HEK293T (cell line): ENCODE measurements at regions not wholly inside any gene's neighbourhood (a gene's known extent, or its start where the extent isn't known, plus 50 kb on each side); places are given as distances from the start of the nearest gene placed in this dataset.

Experiments used
- CTCF ChIA-PET: fragments of 350-600 bp; formaldehyde crosslinking; extraction: SDS; loops from one replicate; lab custom pipeline; 2021; ENCODE audit warnings: antibody characterized with exemption, inconsistent platforms; lab: Yijun Ruan, JAX
- POLR2A ChIA-PET: fragments of 350-600 bp; formaldehyde crosslinking; extraction: SDS; loops from one replicate; lab custom pipeline; 2020; ENCODE audit warnings: antibody characterized with exemption, inconsistent platforms; lab: Yijun Ruan, JAX
- DNase-seq: peaks from one replicate; pipeline ENCODE4 v3.0.0; 2012; ENCODE audit warnings: mixed read lengths; ENCODE audit errors: extremely low spot score
- ARNT ChIP-seq: fragments of 450-650 bp; IDR thresholded peaks from 2 replicates; pipeline ENCODE4 v1.6.1; 2017; ENCODE audit warnings: mild to moderate bottlenecking
- BHLHE40 ChIP-seq: fragments of 450-650 bp; IDR thresholded peaks from 2 replicates; pipeline ENCODE4 v1.6.1; 2016; ENCODE audit warnings: mild to moderate bottlenecking, moderate library complexity, borderline replicate concordance
- CTBP1 ChIP-seq: fragments of 450-650 bp; IDR thresholded peaks from 2 replicates; pipeline ENCODE4 v1.6.1; 2016; ENCODE audit warnings: borderline replicate concordance
- ELF4 ChIP-seq: fragments of 450-650 bp; IDR thresholded peaks from 2 replicates; pipeline ENCODE4 v1.6.1; 2017; ENCODE audit warnings: antibody characterized with exemption
- FOXA1 ChIP-seq: fragments of 450-650 bp; IDR thresholded peaks from 2 replicates; pipeline ENCODE4 v1.6.1; 2016; ENCODE audit warnings: mild to moderate bottlenecking
- FOXK2 ChIP-seq: fragments of 450-650 bp; IDR thresholded peaks from 2 replicates; pipeline ENCODE4 v1.6.1; 2016; ENCODE audit warnings: mild to moderate bottlenecking
- FOXM1 ChIP-seq: fragments of 450-650 bp; IDR thresholded peaks from 2 replicates; pipeline ENCODE4 v1.6.1; 2017; ENCODE audit warnings: mild to moderate bottlenecking, borderline replicate concordance
- HDGF ChIP-seq: fragments of 450-650 bp; IDR thresholded peaks from 2 replicates; pipeline ENCODE4 v1.6.1; 2017; ENCODE audit warnings: antibody characterized with exemption, borderline replicate concordance
- L3MBTL2 ChIP-seq: fragments of 450-650 bp; conservative IDR thresholded peaks from 2 replicates; pipeline ENCODE4 v1.6.1; 2016; ENCODE audit warnings: mild to moderate bottlenecking
- LEF1 ChIP-seq: fragments of 450-650 bp; IDR thresholded peaks from 2 replicates; pipeline ENCODE4 v1.6.1; 2017; ENCODE audit warnings: mild to moderate bottlenecking, borderline replicate concordance
- NFRKB ChIP-seq: fragments of 450-650 bp; IDR thresholded peaks from 2 replicates; pipeline ENCODE4 v1.6.1; 2016; ENCODE audit warnings: mild to moderate bottlenecking, moderate library complexity
- PKNOX1 ChIP-seq: fragments of 450-650 bp; IDR thresholded peaks from 2 replicates; pipeline ENCODE4 v1.6.1; 2016
- SP1 ChIP-seq: fragments of 450-650 bp; IDR thresholded peaks from 2 replicates; pipeline ENCODE4 v1.6.1; 2017
- SUZ12 ChIP-seq: fragments of 450-650 bp; IDR thresholded peaks from 2 replicates; pipeline ENCODE4 v1.6.1; 2016; ENCODE audit warnings: mild to moderate bottlenecking
- TARDBP ChIP-seq: fragments of 450-650 bp; IDR thresholded peaks from 2 replicates; pipeline ENCODE4 v1.6.1; 2016
- ZNF384 ChIP-seq: fragments of 450-650 bp; IDR thresholded peaks from 2 replicates; pipeline ENCODE4 v1.6.1; 2016

GRCh38 chr5:174843263-174844250 lies 119.2 kb downstream of the MSX2 start:
- POLR2A ChIA-PET: no interaction called here

GRCh38 chr5:174840435-174840834 lies 116.1 kb downstream of the MSX2 start:
- ChIA-PET POLR2A (no interaction called here), CTCF (no interaction called here)
- no peak for TF ChIP-seq TARDBP
- no peak for TF ChIP-seq SP1
- no peak for TF ChIP-seq PKNOX1
- no peak for TF ChIP-seq ARNT
- TF ChIP-seq FOXA1: no peak
- no peak for TF ChIP-seq FOXM1
- TF ChIP-seq L3MBTL2: no peak
- TF ChIP-seq NFRKB: no peak
- TF ChIP-seq LEF1: no peak
- no peak for TF ChIP-seq FOXK2
- no peak for TF ChIP-seq BHLHE40
- no peak for TF ChIP-seq HDGF
- TF ChIP-seq ZNF384: no peak
- no peak for TF ChIP-seq CTBP1
- TF ChIP-seq ELF4: no peak
- TF ChIP-seq SUZ12: no peak
- DNase-seq: no peak

More at GRCh38 chr5:174843263-174844250, 119.2 kb downstream of the MSX2 start:
- DNase-seq: no peak
- CTCF ChIA-PET: no interaction called here
- no peak for TF ChIP-seq FOXM1
- no peak for TF ChIP-seq CTBP1
- TF ChIP-seq HDGF: no peak
- no peak for TF ChIP-seq ZNF384
- no peak for TF ChIP-seq NFRKB
- TF ChIP-seq FOXA1: no peak
- TF ChIP-seq BHLHE40: no peak
- no peak for TF ChIP-seq ELF4
- no peak for TF ChIP-seq TARDBP

GRCh38 chr5:174839196-174839595 lies 114.8 kb downstream of the MSX2 start:
- CTCF ChIA-PET: interaction anchor here (0.7 kb wide), 1 partner anchor 793 kb away, joined by 5 read pairs; the partner anchor contains the start of gene NSG2
- no peak for DNase-seq
- TF ChIP-seq TARDBP (no peak), ZNF384 (no peak), HDGF (no peak), FOXM1 (no peak), L3MBTL2 (no peak), FOXA1 (no peak), PKNOX1 (no peak), NFRKB (no peak), SUZ12 (no peak), LEF1 (no peak), CTBP1 (no peak), SP1 (no peak)
- POLR2A ChIA-PET: interaction anchor here (0.6 kb wide), 1 partner anchor 24 kb away, joined by 3 read pairs; no protein-coding TSS in a partner anchor

GRCh38 chr5:174837919-174838902 lies 113.8 kb downstream of the MSX2 start:
- TF ChIP-seq CTBP1 (no peak), TARDBP (no peak), PKNOX1 (no peak), L3MBTL2 (no peak), BHLHE40 (no peak), ZNF384 (no peak), LEF1 (no peak), FOXK2 (no peak), FOXA1 (no peak)
- ChIA-PET CTCF (interaction anchor here (0.7 to 0.8 kb wide), 3 partner anchors 22 to 792 kb away, joined by 3 to 5 read pairs (median 3); partner anchors contain the start of gene NSG2), POLR2A (interaction anchor here (0.6 kb wide), 1 partner anchor 25 kb away, joined by 3 read pairs; no protein-coding TSS in a partner anchor)
- peak; percentile 59 for DNase-seq

- TF ChIP-seq HDGF (no peak), BHLHE40 (no peak), SUZ12 (no peak), L3MBTL2 (no peak), TARDBP (no peak), ELF4 (no peak), FOXA1 (no peak)
- POLR2A ChIA-PET: no interaction called here
- no peak for DNase-seq
- CTCF ChIA-PET: no interaction called here
Observed at GRCh38 chr5:174834081-174834480, 109.7 kb downstream of the MSX2 start.
